ENCODE measurements at regions not wholly inside any gene's neighbourhood (a gene's known extent, or its start where the extent isn't known, plus 50 kb on each side); places are given as distances from the start of the nearest gene placed in this dataset.

GRCh38 chr2:129273266-129274037 lies 706.0 kb upstream of the RAB6C start:
- TF ChIP-seq POLR2A (IDR thresholded peaks at IDR 0.05; ENCODE audit: low read depth, low read length), result no peak
- TF ChIP-seq SPI1 (IDR thresholded peaks at IDR 0.05; ENCODE audit: low read depth, low read length), result no peak
- no peak for TF ChIP-seq TAF1 (IDR thresholded peaks at IDR 0.05; ENCODE audit: low read depth, low read length)
- no peak for TF ChIP-seq PAX5 (IDR thresholded peaks at IDR 0.05; ENCODE audit: insufficient read depth, low read length, severe bottlenecking)
- no peak for TF ChIP-seq POLR2AphosphoS5 (IDR thresholded peaks at IDR 0.05; ENCODE audit: low read depth, low read length)
